Mammary epithelial cell (primary cell): ENCODE measurements at regions not wholly inside any gene's neighbourhood (a gene's known extent, or its start where the extent isn't known, plus 50 kb on each side); places are given as distances from the start of the nearest gene placed in this dataset.

Experiments used
- EZH2 ChIP-seq: IDR thresholded peaks from 2 replicates; pipeline ENCODE4 v1.6.1; 2012; ENCODE audit warnings: low read length, inconsistent platforms, borderline replicate concordance
- TF ChIP-seq, protein P1 (sequence below), 2 donors: IDR thresholded peaks in 1 of 2; conservative IDR thresholded peaks in 1 of 2; 2 replicates each; pipeline ENCODE4 v1.5.1; 2011 to 2012; ENCODE audit warnings: inconsistent platforms in 2 of 2, low read length in 2 of 2, mild to moderate bottlenecking in 2 of 2, control low read depth in 1 of 2, low read depth in 1 of 2; ENCODE audit not compliant: insufficient read depth in 1 of 2; ENCODE audit errors: extremely low read depth in 1 of 2

DNA sequence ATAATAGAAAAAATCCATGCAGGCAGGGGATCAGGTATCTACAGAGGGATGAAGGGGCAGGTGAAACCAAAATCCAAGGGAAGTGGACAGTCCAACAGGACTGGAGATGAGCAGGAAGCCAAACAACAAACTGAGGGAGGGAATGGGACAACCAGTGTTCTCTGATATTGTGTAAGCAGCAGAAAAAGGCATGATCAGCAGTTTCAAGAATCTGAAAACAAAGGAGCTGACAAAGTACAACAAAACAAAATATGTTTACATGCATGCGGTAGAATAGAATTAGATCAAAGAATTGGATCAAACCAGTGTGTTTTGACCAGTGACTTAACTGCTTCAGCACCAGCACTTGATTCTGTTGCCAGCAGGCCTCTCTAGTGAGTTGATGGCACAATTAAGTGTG lies 729.7 kb downstream of the RFPL4B start:
- TF ChIP-seq, protein P1, sequence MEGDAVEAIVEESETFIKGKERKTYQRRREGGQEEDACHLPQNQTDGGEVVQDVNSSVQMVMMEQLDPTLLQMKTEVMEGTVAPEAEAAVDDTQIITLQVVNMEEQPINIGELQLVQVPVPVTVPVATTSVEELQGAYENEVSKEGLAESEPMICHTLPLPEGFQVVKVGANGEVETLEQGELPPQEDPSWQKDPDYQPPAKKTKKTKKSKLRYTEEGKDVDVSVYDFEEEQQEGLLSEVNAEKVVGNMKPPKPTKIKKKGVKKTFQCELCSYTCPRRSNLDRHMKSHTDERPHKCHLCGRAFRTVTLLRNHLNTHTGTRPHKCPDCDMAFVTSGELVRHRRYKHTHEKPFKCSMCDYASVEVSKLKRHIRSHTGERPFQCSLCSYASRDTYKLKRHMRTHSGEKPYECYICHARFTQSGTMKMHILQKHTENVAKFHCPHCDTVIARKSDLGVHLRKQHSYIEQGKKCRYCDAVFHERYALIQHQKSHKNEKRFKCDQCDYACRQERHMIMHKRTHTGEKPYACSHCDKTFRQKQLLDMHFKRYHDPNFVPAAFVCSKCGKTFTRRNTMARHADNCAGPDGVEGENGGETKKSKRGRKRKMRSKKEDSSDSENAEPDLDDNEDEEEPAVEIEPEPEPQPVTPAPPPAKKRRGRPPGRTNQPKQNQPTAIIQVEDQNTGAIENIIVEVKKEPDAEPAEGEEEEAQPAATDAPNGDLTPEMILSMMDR (conservative IDR thresholded peaks at IDR 0.05 in 1 of 2, IDR thresholded peaks at IDR 0.05 in 1 of 2; ENCODE audit: extremely low read depth in 1 of 2, insufficient read depth in 1 of 2, low read depth in 1 of 2, low read length in 2 of 2), result no peak
- no peak for TF ChIP-seq EZH2
